Breast epithelium (tissue), 4 donors: ENCODE measurements at regions not wholly inside any gene's neighbourhood (a gene's known extent, or its start where the extent isn't known, plus 50 kb on each side); places are given as distances from the start of the nearest gene placed in this dataset.

ENCODE experiments used
- DNase-seq, 2 donors: peaks; one replicate each; pipeline ENCODE4 v3.0.0-alpha.2; 2019; ENCODE audit warnings: low spot score in 2 of 2
- H3K27ac ChIP-seq, 2 donors: fragments of 200-600 bp; sonication (generic) in 1 of 2; one replicate each; pipeline ENCODE4 v1.5.1; 2016 to 2019; ENCODE audit warnings: mild to moderate bottlenecking in 1 of 2
- H3K27me3 ChIP-seq, 2 donors: fragments of 200-600 bp; sonication (generic) in 1 of 2; one replicate each; pipeline versions ENCODE4 v1.5.1 to v1.6.0; 2017 to 2019; ENCODE audit warnings: control low read depth in 1 of 2, mild to moderate bottlenecking in 1 of 2
- H3K36me3 ChIP-seq: fragments of 200-600 bp; one replicate; pipeline ENCODE4 v1.5.1; 2019
- H3K4me1 ChIP-seq, 2 donors: fragments of 200-600 bp; sonication (generic); one replicate each; pipeline ENCODE4 v1.5.1; 2016 to 2019; ENCODE audit warnings: control low read depth in 1 of 2
- H3K4me3 ChIP-seq, 3 donors: fragments of 200-600 bp; sonication (generic); 1 replicate in 2 of 3; 2 replicates in 1 of 3; pipeline ENCODE4 v1.5.1; 2016 to 2019; ENCODE audit warnings: mild to moderate bottlenecking in 3 of 3, moderate library complexity in 2 of 3
- H3K9me3 ChIP-seq, 2 donors: fragments of 200-600 bp; sonication (generic) in 1 of 2; one replicate each; pipeline ENCODE4 v1.5.1; 2016 to 2019; ENCODE audit warnings: control low read depth in 1 of 2
- CTCF ChIP-seq, 3 donors: fragments of 450-650 bp; IDR thresholded peaks; one replicate each; pipeline ENCODE4 v1.5.1; 2016 to 2017; ENCODE audit warnings: antibody characterized with exemption in 3 of 3, mild to moderate bottlenecking in 3 of 3, moderate library complexity in 3 of 3
- POLR2A ChIP-seq: fragments of 450-650 bp; IDR thresholded peaks from one replicate; pipeline ENCODE4 v1.6.1; 2016; ENCODE audit warnings: antibody characterized with exemption, mild to moderate bottlenecking, moderate library complexity
- POLR2AphosphoS5 ChIP-seq, 3 donors: sonication (generic); formaldehyde crosslinking; IDR thresholded peaks; one replicate each; pipeline ENCODE4 v1.6.1; 2017; ENCODE audit warnings: antibody characterized with exemption in 3 of 3
- intact Hi-C: fragments of 100-400 bp; cut with DNase I; formaldehyde crosslinking; loops from one replicate; pipeline ENCODE4 v1.15.1; 2023; ENCODE audit warnings: low total_unique reads

- DNase-seq = no peak
- H3K4me3 ChIP-seq = no peak overlapping the region
- H3K27ac ChIP-seq = peak overlapping the region; percentile 13 to 40
- no peaks in the 10 kb centered on the region for H3K4me1 ChIP-seq
- intact Hi-C loops = no loop called here
- TF ChIP-seq POLR2AphosphoS5 (IDR thresholded peaks at IDR 0.05) (no peak), POLR2A (no peak), CTCF (IDR thresholded peaks at IDR 0.05) (no peak)
- H3K9me3 ChIP-seq = no peaks in the 10 kb centered on the region
- H3K36me3 ChIP-seq = no peaks in the 10 kb centered on the region
- no peaks in the 10 kb centered on the region for H3K27me3 ChIP-seq
Measured at GRCh38 chr13:33639626-33640080, 178.3 kb upstream of the RFC3 start.

DNA sequence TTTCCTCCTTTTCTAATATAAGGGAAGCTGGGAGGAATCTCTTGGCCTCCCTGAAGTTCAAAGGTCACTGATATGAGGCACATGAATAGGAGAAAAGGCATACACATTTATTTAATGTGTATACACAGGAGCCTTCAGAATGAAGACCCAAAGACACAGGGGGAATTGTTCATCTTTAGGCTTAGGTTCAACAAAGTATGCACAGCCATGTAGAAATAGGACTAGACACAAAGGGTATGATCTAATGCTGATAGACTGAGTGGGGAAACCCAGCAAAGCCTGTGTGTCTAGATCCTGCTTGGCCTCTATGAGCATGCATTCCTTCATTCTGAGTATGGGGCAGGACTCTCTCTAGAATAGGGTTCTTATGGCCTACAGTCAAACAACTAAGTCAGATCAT is 177.1 kb upstream of the RFC3 start:
- Histone ChIP-seq H3K4me1 (no peaks in the 10 kb centered on the region), H3K27ac (peak overlapping the region; percentile 15 to 44), H3K27me3 (no peaks in the 10 kb centered on the region), H3K4me3 (no peak overlapping the region), H3K36me3 (no peaks in the 10 kb centered on the region), H3K9me3 (no peaks in the 10 kb centered on the region)
- intact Hi-C loops = loop anchor here (1.0 kb wide), 1 partner anchor 9 kb away; no protein-coding TSS in a partner anchor
- TF ChIP-seq POLR2A (no peak), CTCF (IDR thresholded peaks at IDR 0.05) (no peak), POLR2AphosphoS5 (IDR thresholded peaks at IDR 0.05) (no peak)
- DNase-seq = no peak

GRCh38 chr13:33642374-33643065 is 175.4 kb upstream of the RFC3 start:
- peak in 1 of 2 donors; percentile 48 for DNase-seq
- Histone ChIP-seq H3K36me3 (no peaks in the 10 kb centered on the region), H3K4me3 (no peak overlapping the region), H3K4me1 (no peaks in the 10 kb centered on the region), H3K9me3 (no peaks in the 10 kb centered on the region), H3K27ac (peak overlapping the region; percentile 75 to 78), H3K27me3 (no peaks in the 10 kb centered on the region)
- intact Hi-C loops = no loop called here
- TF ChIP-seq CTCF (IDR thresholded peaks at IDR 0.05) (no peak), POLR2AphosphoS5 (IDR thresholded peaks at IDR 0.05) (peak; percentile 45 to 82 (median 71)), POLR2A (no peak)

- peak overlapping the region; percentile 78 to 89 for H3K27ac ChIP-seq
- H3K36me3 ChIP-seq = no peaks in the 10 kb centered on the region
- H3K9me3 ChIP-seq = no peaks in the 10 kb centered on the region
- intact Hi-C loops = no loop called here
- H3K4me3 ChIP-seq = no peak overlapping the region
- H3K4me1 ChIP-seq = no peaks in the 10 kb centered on the region
- no peaks in the 10 kb centered on the region for H3K27me3 ChIP-seq
- no peak for TF ChIP-seq POLR2A
- TF ChIP-seq POLR2AphosphoS5 (IDR thresholded peaks at IDR 0.05) = peak in 2 of 3 donors; percentile 11 to 48
- DNase-seq = no peak
Measured at GRCh38 chr13:33644581-33645543, 173.1 kb upstream of the RFC3 start.

- Histone ChIP-seq H3K27ac (peak overlapping the region; percentile 78 to 89), H3K27me3 (no peaks in the 10 kb centered on the region), H3K4me1 (no peaks in the 10 kb centered on the region), H3K36me3 (no peaks in the 10 kb centered on the region), H3K4me3 (no peak overlapping the region), H3K9me3 (no peaks in the 10 kb centered on the region)
- intact Hi-C loops = no loop called here
- no peak for TF ChIP-seq CTCF (IDR thresholded peaks at IDR 0.05)
- TF ChIP-seq POLR2AphosphoS5 (IDR thresholded peaks at IDR 0.05) = no peak
- no peak for TF ChIP-seq POLR2A
- no peak for DNase-seq
Measured at GRCh38 chr13:33645591-33646554, 172.1 kb upstream of the RFC3 start.
